A549 (cell line): ENCODE measurements at regions not wholly inside any gene's neighbourhood (a gene's known extent, or its start where the extent isn't known, plus 50 kb on each side); places are given as distances from the start of the nearest gene placed in this dataset.

Experiments used
- ATAC-seq, 2 experiments: fragments of 200-7000 bp in 1 of 2; fragments of >200 bp in 1 of 2; cut with Nextera tagmentation in 1 of 2; cut with Tn5 transposase in 1 of 2; 3 replicates each; pipeline versions ENCODE4 v1.8.0 to v1.9.1; 2018 to 2020; ENCODE audit warnings: mild to moderate bottlenecking in 1 of 2, moderate library complexity in 1 of 2
- CTCF ChIA-PET: fragments of 300-600 bp; sonication (Branson Sonifier 250); formaldehyde crosslinking; extraction: SDS; loops from one replicate; lab custom pipeline; 2021; ENCODE audit warnings: antibody characterized with exemption, inconsistent platforms; lab: Yijun Ruan, JAX
- POLR2A ChIA-PET: fragments of 350-600 bp; formaldehyde crosslinking; extraction: SDS; loops from one replicate; lab custom pipeline; 2021; ENCODE audit warnings: antibody characterized with exemption, inconsistent platforms; lab: Yijun Ruan, JAX
- DNase-seq, 2 experiments: peaks; one replicate each; pipeline versions ENCODE4 v3.0.0 to v3.0.0-alpha.2; 2011 to 2016; ENCODE audit warnings: low read depth in 1 of 2, low spot score in 1 of 2
- FAIRE-seq: peaks from 2 replicates; lab custom pipeline; 2011; peaks lifted over from hg19 to GRCh38; lab: Jason Lieb, UNC
- H3K27ac ChIP-seq, 2 experiments: fragments of >200 bp; sonication (Bioruptor Twin); formaldehyde crosslinking; 3 replicates each; pipeline ENCODE4 v1.5.1; 2016 to 2017
- H3K4me1 ChIP-seq: fragments of >200 bp; sonication (Bioruptor Twin); formaldehyde crosslinking; 3 replicates; pipeline ENCODE4 v1.6.1; 2016
- H3K4me2 ChIP-seq: fragments of >200 bp; sonication (Bioruptor Twin); formaldehyde crosslinking; 3 replicates; pipeline ENCODE4 v1.6.1; 2016
- H3K4me3 ChIP-seq: fragments of >200 bp; sonication (Bioruptor Twin); formaldehyde crosslinking; 3 replicates; pipeline ENCODE4 v1.5.1; 2016
- H3K9me3 ChIP-seq: fragments of >200 bp; sonication (Bioruptor Twin); formaldehyde crosslinking; 3 replicates; pipeline ENCODE4 v1.6.1; 2016
- CBX2 ChIP-seq: fragments of 200-600 bp; sonication (generic); IDR thresholded peaks from 2 replicates; pipeline ENCODE4 v1.6.1; 2016; ENCODE audit warnings: low read depth, mild to moderate bottlenecking, borderline replicate concordance
- CBX8 ChIP-seq: fragments of 200-600 bp; sonication (generic); IDR thresholded peaks from 2 replicates; pipeline ENCODE4 v1.6.1; 2016
- FOSB ChIP-seq: fragments of 250-450 bp; sonication (Bioruptor Pico); IDR thresholded peaks from 2 replicates; pipeline ENCODE4 v1.5.0; 2020; ENCODE audit warnings: mild to moderate bottlenecking, moderate library complexity
- FOXS1 ChIP-seq: fragments of 250-450 bp; sonication (Bioruptor Pico); IDR thresholded peaks from 2 replicates; pipeline ENCODE4 v1.5.0; 2020; ENCODE audit warnings: mild to moderate bottlenecking, moderate library complexity
- HOXB5 ChIP-seq: fragments of 250-450 bp; sonication (Bioruptor Pico); IDR thresholded peaks from 2 replicates; pipeline ENCODE4 v1.5.0; 2020; ENCODE audit warnings: mild to moderate bottlenecking, moderate library complexity
- JUNB ChIP-seq: fragments of >200 bp; sonication (Bioruptor Twin); formaldehyde crosslinking; IDR thresholded peaks from 2 replicates; pipeline ENCODE4 v1.6.1; 2016
- KDM5A ChIP-seq: fragments of 200-600 bp; sonication (generic); IDR thresholded peaks from 2 replicates; pipeline ENCODE4 v1.6.1; 2016; ENCODE audit warnings: antibody characterized with exemption, mild to moderate bottlenecking
- MAFK ChIP-seq: fragments of 450-650 bp; IDR thresholded peaks from 2 replicates; pipeline ENCODE4 v1.6.1; 2014; ENCODE audit not compliant: partially characterized antibody
- NPAS2 ChIP-seq: fragments of 250-450 bp; sonication (Bioruptor Pico); IDR thresholded peaks from 2 replicates; pipeline ENCODE4 v1.8.0; 2022; ENCODE audit warnings: mild to moderate bottlenecking, moderate library complexity, borderline replicate concordance
- PHF8 ChIP-seq: fragments of 200-600 bp; sonication (generic); IDR thresholded peaks from 2 replicates; pipeline ENCODE4 v1.6.1; 2016; ENCODE audit warnings: low read depth, mild to moderate bottlenecking, antibody characterized with exemption, moderate library complexity, borderline replicate concordance
- POLR2AphosphoS2 ChIP-seq: conservative IDR thresholded peaks from 2 replicates; pipeline ENCODE4 v1.6.1; 2012; ENCODE audit warnings: low read length, improper control_type of control experiment, inconsistent platforms
- RAD21 ChIP-seq, 2 experiments: fragments of >200 bp in 1 of 2; sonication (Bioruptor Twin) in 1 of 2; formaldehyde crosslinking in 1 of 2; IDR thresholded peaks in 1 of 2; conservative IDR thresholded peaks in 1 of 2; 2 replicates in 1 of 2; 3 replicates in 1 of 2; pipeline ENCODE4 v1.6.1; 2012 to 2018; ENCODE audit warnings: inconsistent platforms in 1 of 2
- RFX5 ChIP-seq: fragments of 450-650 bp; IDR thresholded peaks from 2 replicates; pipeline ENCODE4 v1.7.1; 2014; ENCODE audit warnings: antibody characterized with exemption, mild to moderate bottlenecking, moderate library complexity
- RNF2 ChIP-seq: fragments of 200-600 bp; sonication (generic); IDR thresholded peaks from 2 replicates; pipeline ENCODE4 v1.6.1; 2016; ENCODE audit warnings: low read depth, mild to moderate bottlenecking, antibody characterized with exemption, moderate library complexity, borderline replicate concordance
- SMC3 ChIP-seq: fragments of >200 bp; sonication (Bioruptor Twin); formaldehyde crosslinking; IDR thresholded peaks from 3 replicates; pipeline ENCODE4 v1.6.1; 2018; ENCODE audit warnings: inconsistent platforms
- SREBF2 ChIP-seq: fragments of 450-650 bp; IDR thresholded peaks from 2 replicates; pipeline ENCODE4 v1.6.1; 2014; ENCODE audit warnings: mild to moderate bottlenecking, moderate library complexity
- TFCP2L1 ChIP-seq: fragments of 250-450 bp; sonication (Bioruptor Pico); IDR thresholded peaks from 2 replicates; pipeline ENCODE4 v1.5.0; 2021; ENCODE audit warnings: mild to moderate bottlenecking
- TP53 ChIP-seq: fragments of 250-450 bp; sonication (Bioruptor Pico); IDR thresholded peaks from 2 replicates; pipeline ENCODE4 v1.5.0; 2021; ENCODE audit warnings: mild to moderate bottlenecking, moderate library complexity
- ZNF302 ChIP-seq: fragments of 250-450 bp; sonication (Bioruptor Pico); IDR thresholded peaks from 2 replicates; pipeline ENCODE4 v1.9.0; 2021; ENCODE audit warnings: inconsistent platforms, mild to moderate bottlenecking, moderate library complexity
- ZSCAN20 ChIP-seq: fragments of 250-450 bp; sonication (Bioruptor Pico); IDR thresholded peaks from 2 replicates; pipeline ENCODE4 v1.8.0; 2022; ENCODE audit warnings: mild to moderate bottlenecking, moderate library complexity
- WGBS: methylation state at CpG from one replicate; pipeline ENCODE4 v1.1.6; 2017; ENCODE audit errors: missing lambda C conversion rate; 5-methylcytosine and 5-hydroxymethylcytosine counted together
- TF ChIP-seq, protein P1 (sequence below): fragments of >200 bp; sonication (Bioruptor Twin); formaldehyde crosslinking; IDR thresholded peaks from 3 replicates; pipeline ENCODE4 v1.6.1; 2016
- TF ChIP-seq, protein P2 (sequence below): fragments of >200 bp; sonication (Bioruptor Twin); formaldehyde crosslinking; IDR thresholded peaks from 2 replicates; pipeline ENCODE4 v1.6.1; 2016
- TF ChIP-seq, protein P3 (sequence below): fragments of >200 bp; sonication (Bioruptor Twin); formaldehyde crosslinking; IDR thresholded peaks from 3 replicates; pipeline ENCODE4 v1.5.1; 2016

DNA sequence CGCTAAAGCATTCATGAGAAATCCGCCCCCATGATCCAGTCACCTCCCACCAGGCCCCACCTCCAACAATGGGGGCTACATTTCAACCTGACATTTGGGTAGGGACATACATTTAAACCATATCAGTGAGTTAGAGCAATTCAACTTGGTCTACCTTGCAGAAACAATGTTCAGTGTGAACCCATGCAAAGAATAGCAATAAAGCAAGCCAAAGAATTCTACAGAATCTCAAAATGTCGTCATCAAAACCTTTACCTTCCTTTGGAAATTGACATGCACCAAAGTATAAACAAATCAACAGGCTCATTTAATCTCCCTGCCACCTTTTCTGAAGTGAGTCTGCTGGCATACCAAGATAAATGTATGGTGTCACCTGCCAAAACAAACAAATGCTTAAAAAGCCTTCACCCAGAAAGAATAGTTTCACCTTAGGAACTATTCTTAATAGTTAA lies 68.8 kb upstream of the ABLIM1 start:
- POLR2A ChIA-PET: no interaction called here
- Histone ChIP-seq H3K4me2 (no peak overlapping the region), H3K4me1 (peaks cover 17% of the 10 kb centered on the region), H3K27ac (no peak overlapping the region), H3K4me3 (no peak overlapping the region), H3K9me3 (no peaks in the 10 kb centered on the region)
- 74% methylated on average over 3 of the region's 3 CpGs for WGBS
- ATAC-seq: no peak
- CTCF ChIA-PET: interaction anchor here (1.5 kb wide), 1 partner anchor 32 kb away, joined by 3 read pairs; no protein-coding TSS in a partner anchor
- no peak for DNase-seq
- TF ChIP-seq RFX5 (no peak), CBX8 (no peak), ZSCAN20 (CRISPR knock-in tag) (no peak), FOSB (CRISPR knock-in tag) (no peak), POLR2AphosphoS2 (no peak), PHF8 (no peak), MAFK (no peak), SMC3 (no peak), HOXB5 (CRISPR knock-in tag) (no peak), RAD21 (conservative IDR thresholded peaks at IDR 0.05 in 1 of 2, IDR thresholded peaks at IDR 0.05 in 1 of 2) (no peak), TP53 (CRISPR knock-in tag) (no peak), TFCP2L1 (CRISPR knock-in tag) (no peak), NPAS2 (CRISPR knock-in tag) (no peak), KDM5A (no peak), ZNF302 (CRISPR knock-in tag) (no peak), SREBF2 (no peak)
- TF ChIP-seq, protein P1, sequence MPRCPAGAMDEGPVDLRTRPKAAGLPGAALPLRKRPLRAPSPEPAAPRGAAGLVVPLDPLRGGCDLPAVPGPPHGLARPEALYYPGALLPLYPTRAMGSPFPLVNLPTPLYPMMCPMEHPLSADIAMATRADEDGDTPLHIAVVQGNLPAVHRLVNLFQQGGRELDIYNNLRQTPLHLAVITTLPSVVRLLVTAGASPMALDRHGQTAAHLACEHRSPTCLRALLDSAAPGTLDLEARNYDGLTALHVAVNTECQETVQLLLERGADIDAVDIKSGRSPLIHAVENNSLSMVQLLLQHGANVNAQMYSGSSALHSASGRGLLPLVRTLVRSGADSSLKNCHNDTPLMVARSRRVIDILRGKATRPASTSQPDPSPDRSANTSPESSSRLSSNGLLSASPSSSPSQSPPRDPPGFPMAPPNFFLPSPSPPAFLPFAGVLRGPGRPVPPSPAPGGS: no peak
- TF ChIP-seq, protein P2, sequence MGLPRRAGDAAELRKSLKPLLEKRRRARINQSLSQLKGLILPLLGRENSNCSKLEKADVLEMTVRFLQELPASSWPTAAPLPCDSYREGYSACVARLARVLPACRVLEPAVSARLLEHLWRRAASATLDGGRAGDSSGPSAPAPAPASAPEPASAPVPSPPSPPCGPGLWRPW: no peak
- FAIRE-seq: peak; percentile 7

DNA sequence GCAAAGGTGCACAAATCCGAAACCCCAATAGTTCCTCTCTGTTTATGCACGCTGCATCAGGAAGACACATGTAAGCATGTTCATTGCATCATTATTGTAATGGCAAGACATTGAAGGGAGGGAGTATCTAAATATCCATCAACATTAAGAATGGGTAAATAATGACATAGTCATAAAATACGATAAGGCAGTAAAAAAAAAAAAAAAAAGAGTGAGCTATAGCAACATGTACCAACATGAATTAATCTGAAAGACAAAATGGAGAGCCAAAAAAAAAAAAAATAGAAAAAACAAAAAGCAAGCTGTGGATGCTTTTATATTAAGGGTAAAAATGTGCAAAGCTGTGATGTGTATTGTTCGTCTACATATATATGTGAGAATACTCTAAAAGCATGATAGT lies 70.2 kb upstream of the ABLIM1 start:
- Histone ChIP-seq H3K4me1 (peaks cover 23% of the 10 kb centered on the region), H3K4me2 (no peak overlapping the region), H3K9me3 (no peaks in the 10 kb centered on the region), H3K4me3 (no peak overlapping the region), H3K27ac (no peak overlapping the region)
- ChIA-PET POLR2A (no interaction called here), CTCF (interaction anchor here (1.1 to 1.6 kb wide), 3 partner anchors 16 to 157 kb away, joined by 3 to 6 read pairs (median 3); no protein-coding TSS in a partner anchor)
- DNase-seq: no peak
- FAIRE-seq: no peak
- TF ChIP-seq ZNF302 (CRISPR knock-in tag): no peak
- TF ChIP-seq, protein P1: no peak
- no peak for ATAC-seq
- WGBS: 90% methylated on average over 4 of the region's 4 CpGs

DNA sequence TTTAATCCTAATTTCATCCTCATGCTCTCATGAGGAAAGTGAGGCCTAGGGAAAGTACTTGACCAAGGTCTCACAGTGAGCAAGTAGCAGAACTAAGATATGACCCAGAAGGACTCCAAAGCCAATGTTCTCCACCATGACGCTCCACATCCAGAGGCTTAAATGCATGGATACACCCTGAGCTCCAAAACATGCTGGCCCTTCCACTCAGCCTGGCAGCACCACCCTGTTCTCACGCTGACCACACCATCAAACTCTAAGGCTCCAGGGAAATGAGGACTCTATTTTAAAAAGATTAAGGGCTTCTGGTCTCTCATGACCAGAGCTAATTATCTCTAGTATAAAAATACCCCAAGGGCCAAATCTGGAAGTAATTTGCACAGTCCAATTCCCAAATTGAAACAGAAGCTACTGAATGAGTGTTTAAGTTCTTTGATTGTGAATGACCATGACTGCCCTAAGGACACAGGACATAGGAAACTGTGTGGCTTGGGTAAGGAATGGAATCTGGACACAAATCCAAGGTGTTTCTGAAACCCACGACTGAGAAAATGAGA lies 71.1 kb upstream of the ABLIM1 start:
- no peak for DNase-seq
- ChIA-PET CTCF (interaction anchor here (1.1 to 1.7 kb wide), 5 partner anchors 15 to 158 kb away, joined by 3 to 6 read pairs (median 4); no protein-coding TSS in a partner anchor), POLR2A (no interaction called here)
- no peak for FAIRE-seq
- TF ChIP-seq JUNB: no peak
- TF ChIP-seq RNF2: no peak
- TF ChIP-seq MAFK: no peak
- no peak for TF ChIP-seq FOXS1
- no peak for TF ChIP-seq CBX2
- TF ChIP-seq, protein P2: no peak
- TF ChIP-seq, protein P3, sequence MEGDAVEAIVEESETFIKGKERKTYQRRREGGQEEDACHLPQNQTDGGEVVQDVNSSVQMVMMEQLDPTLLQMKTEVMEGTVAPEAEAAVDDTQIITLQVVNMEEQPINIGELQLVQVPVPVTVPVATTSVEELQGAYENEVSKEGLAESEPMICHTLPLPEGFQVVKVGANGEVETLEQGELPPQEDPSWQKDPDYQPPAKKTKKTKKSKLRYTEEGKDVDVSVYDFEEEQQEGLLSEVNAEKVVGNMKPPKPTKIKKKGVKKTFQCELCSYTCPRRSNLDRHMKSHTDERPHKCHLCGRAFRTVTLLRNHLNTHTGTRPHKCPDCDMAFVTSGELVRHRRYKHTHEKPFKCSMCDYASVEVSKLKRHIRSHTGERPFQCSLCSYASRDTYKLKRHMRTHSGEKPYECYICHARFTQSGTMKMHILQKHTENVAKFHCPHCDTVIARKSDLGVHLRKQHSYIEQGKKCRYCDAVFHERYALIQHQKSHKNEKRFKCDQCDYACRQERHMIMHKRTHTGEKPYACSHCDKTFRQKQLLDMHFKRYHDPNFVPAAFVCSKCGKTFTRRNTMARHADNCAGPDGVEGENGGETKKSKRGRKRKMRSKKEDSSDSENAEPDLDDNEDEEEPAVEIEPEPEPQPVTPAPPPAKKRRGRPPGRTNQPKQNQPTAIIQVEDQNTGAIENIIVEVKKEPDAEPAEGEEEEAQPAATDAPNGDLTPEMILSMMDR: no peak
- 72% methylated on average over 3 of the region's 3 CpGs for WGBS
- Histone ChIP-seq H3K4me1 (peaks cover 15% of the 10 kb centered on the region), H3K4me2 (no peak overlapping the region), H3K9me3 (no peaks in the 10 kb centered on the region), H3K27ac (no peak overlapping the region), H3K4me3 (no peak overlapping the region)
- no peak for ATAC-seq
